VCaP (cell line): ENCODE measurements at regions not wholly inside any gene's neighbourhood (a gene's known extent, or its start where the extent isn't known, plus 50 kb on each side); places are given as distances from the start of the nearest gene placed in this dataset.
"Not testable (repeated sequence)": the region's sequence is repeated elsewhere in the genome, so short reads cannot be mapped to it uniquely, and the experiment has no call there.

Experiments used
- H3K27ac ChIP-seq: fragments of 450-650 bp; 2 replicates; pipeline ENCODE4 v1.5.1; 2017
- CTCF ChIP-seq: fragments of 450-650 bp; conservative IDR thresholded peaks from 2 replicates; pipeline ENCODE4 v1.5.1; 2017; ENCODE audit warnings: mild to moderate bottlenecking, moderate library complexity

GRCh38 chr5:135149956-135150723 is 116.1 kb upstream of the PITX1 start:
- no peak overlapping the region for H3K27ac ChIP-seq
- TF ChIP-seq CTCF, result no peak

- H3K27ac ChIP-seq, result no peak overlapping the region
- TF ChIP-seq CTCF, result no peak
These were observed 115.4 kb upstream of the PITX1 start for GRCh38 chr5:135149229-135149955.

GRCh38 chr5:135147294-135148090 is 113.5 kb upstream of the PITX1 start:
- TF ChIP-seq CTCF, result no peak
- no peak overlapping the region for H3K27ac ChIP-seq

GRCh38 chr5:135145985-135146384 is 112.0 kb upstream of the PITX1 start:
- no peak for TF ChIP-seq CTCF
- no peak overlapping the region for H3K27ac ChIP-seq

GRCh38 chr5:135143682-135144081 is 109.7 kb upstream of the PITX1 start:
- not testable (repeated sequence) for H3K27ac ChIP-seq

- H3K27ac ChIP-seq, result no peak overlapping the region
- no peak for TF ChIP-seq CTCF
These were observed 107.6 kb upstream of the PITX1 start for GRCh38 chr5:135141303-135142268.

- no peak for TF ChIP-seq CTCF
- no peak overlapping the region for H3K27ac ChIP-seq
These were observed 106.6 kb upstream of the PITX1 start for GRCh38 chr5:135140446-135141204.
